ENCODE measurements at regions not wholly inside any gene's neighbourhood (a gene's known extent, or its start where the extent isn't known, plus 50 kb on each side); places are given as distances from the start of the nearest gene placed in this dataset.
"Not testable (repeated sequence)": the region's sequence is repeated elsewhere in the genome, so short reads cannot be mapped to it uniquely, and the experiment has no call there.

- H3K27ac ChIP-seq (ENCODE audit: low read length); H3K4me1 ChIP-seq (ENCODE audit: control insufficient read depth in 1 of 2, insufficient read depth in 2 of 2, low read length in 2 of 2); H3K9me3 ChIP-seq (ENCODE audit: control insufficient read depth in 1 of 2, low read length in 2 of 2); H3K36me3 ChIP-seq (ENCODE audit: control insufficient read depth in 1 of 2, insufficient read depth in 2 of 2, low read length in 2 of 2); H3K27me3 ChIP-seq (ENCODE audit: low read depth, low read length); H3K4me3 ChIP-seq (ENCODE audit: low read depth in 1 of 2, low read length in 2 of 2): not testable (repeated sequence)
These were observed 192.4 kb downstream of the TMEM121 start for GRCh38 chr14:105718787-105719186.

GRCh38 chr14:105720106-105720505 lies 193.7 kb downstream of the TMEM121 start:
- H3K27me3 ChIP-seq (ENCODE audit: low read depth, low read length); H3K4me3 ChIP-seq (ENCODE audit: low read depth in 1 of 2, low read length in 2 of 2); H3K36me3 ChIP-seq (ENCODE audit: control insufficient read depth in 1 of 2, insufficient read depth in 2 of 2, low read length in 2 of 2); H3K4me1 ChIP-seq (ENCODE audit: control insufficient read depth in 1 of 2, insufficient read depth in 2 of 2, low read length in 2 of 2); H3K27ac ChIP-seq (ENCODE audit: low read length); H3K9me3 ChIP-seq (ENCODE audit: control insufficient read depth in 1 of 2, low read length in 2 of 2): not testable (repeated sequence)

GRCh38 chr14:105720852-105721601 lies 194.6 kb downstream of the TMEM121 start:
- not testable (repeated sequence) for H3K36me3 ChIP-seq (ENCODE audit: control insufficient read depth in 1 of 2, insufficient read depth in 2 of 2, low read length in 2 of 2); H3K9me3 ChIP-seq (ENCODE audit: control insufficient read depth in 1 of 2, low read length in 2 of 2); H3K4me1 ChIP-seq (ENCODE audit: control insufficient read depth in 1 of 2, insufficient read depth in 2 of 2, low read length in 2 of 2); H3K27me3 ChIP-seq (ENCODE audit: low read depth, low read length); H3K4me3 ChIP-seq (ENCODE audit: low read depth in 1 of 2, low read length in 2 of 2); H3K27ac ChIP-seq (ENCODE audit: low read length)

GRCh38 chr14:105721602-105721970 lies 195.2 kb downstream of the TMEM121 start:
- H3K9me3 ChIP-seq (ENCODE audit: control insufficient read depth in 1 of 2, low read length in 2 of 2); H3K4me1 ChIP-seq (ENCODE audit: control insufficient read depth in 1 of 2, insufficient read depth in 2 of 2, low read length in 2 of 2); H3K27me3 ChIP-seq (ENCODE audit: low read depth, low read length); H3K36me3 ChIP-seq (ENCODE audit: control insufficient read depth in 1 of 2, insufficient read depth in 2 of 2, low read length in 2 of 2); H3K4me3 ChIP-seq (ENCODE audit: low read depth in 1 of 2, low read length in 2 of 2); H3K27ac ChIP-seq (ENCODE audit: low read length): not testable (repeated sequence)

- H3K27me3 ChIP-seq (ENCODE audit: low read depth, low read length); H3K9me3 ChIP-seq (ENCODE audit: control insufficient read depth in 1 of 2, low read length in 2 of 2); H3K27ac ChIP-seq (ENCODE audit: low read length); H3K4me1 ChIP-seq (ENCODE audit: control insufficient read depth in 1 of 2, insufficient read depth in 2 of 2, low read length in 2 of 2); H3K4me3 ChIP-seq (ENCODE audit: low read depth in 1 of 2, low read length in 2 of 2); H3K36me3 ChIP-seq (ENCODE audit: control insufficient read depth in 1 of 2, insufficient read depth in 2 of 2, low read length in 2 of 2): not testable (repeated sequence)
These were observed 195.8 kb downstream of the TMEM121 start for GRCh38 chr14:105721996-105722709.

- not testable (repeated sequence) for H3K4me1 ChIP-seq (ENCODE audit: control insufficient read depth in 1 of 2, insufficient read depth in 2 of 2, low read length in 2 of 2); H3K4me3 ChIP-seq (ENCODE audit: low read depth in 1 of 2, low read length in 2 of 2); H3K36me3 ChIP-seq (ENCODE audit: control insufficient read depth in 1 of 2, insufficient read depth in 2 of 2, low read length in 2 of 2); H3K9me3 ChIP-seq (ENCODE audit: control insufficient read depth in 1 of 2, low read length in 2 of 2); H3K27me3 ChIP-seq (ENCODE audit: low read depth, low read length); H3K27ac ChIP-seq (ENCODE audit: low read length)
These were observed 196.9 kb downstream of the TMEM121 start for GRCh38 chr14:105723271-105723670.

GRCh38 chr14:105723776-105724175 lies 197.4 kb downstream of the TMEM121 start:
- not testable (repeated sequence) for H3K4me3 ChIP-seq (ENCODE audit: low read depth in 1 of 2, low read length in 2 of 2); H3K27ac ChIP-seq (ENCODE audit: low read length); H3K36me3 ChIP-seq (ENCODE audit: control insufficient read depth in 1 of 2, insufficient read depth in 2 of 2, low read length in 2 of 2); H3K27me3 ChIP-seq (ENCODE audit: low read depth, low read length); H3K9me3 ChIP-seq (ENCODE audit: control insufficient read depth in 1 of 2, low read length in 2 of 2); H3K4me1 ChIP-seq (ENCODE audit: control insufficient read depth in 1 of 2, insufficient read depth in 2 of 2, low read length in 2 of 2)

GRCh38 chr14:105729825-105730368 lies 203.5 kb downstream of the TMEM121 start:
- not testable (repeated sequence) for H3K36me3 ChIP-seq (ENCODE audit: control insufficient read depth in 1 of 2, insufficient read depth in 2 of 2, low read length in 2 of 2); H3K9me3 ChIP-seq (ENCODE audit: control insufficient read depth in 1 of 2, low read length in 2 of 2); H3K27ac ChIP-seq (ENCODE audit: low read length); H3K4me1 ChIP-seq (ENCODE audit: control insufficient read depth in 1 of 2, insufficient read depth in 2 of 2, low read length in 2 of 2); H3K27me3 ChIP-seq (ENCODE audit: low read depth, low read length); H3K4me3 ChIP-seq (ENCODE audit: low read depth in 1 of 2, low read length in 2 of 2)

- not testable (repeated sequence) for H3K27me3 ChIP-seq (ENCODE audit: low read depth, low read length); H3K36me3 ChIP-seq (ENCODE audit: control insufficient read depth in 1 of 2, insufficient read depth in 2 of 2, low read length in 2 of 2); H3K27ac ChIP-seq (ENCODE audit: low read length); H3K9me3 ChIP-seq (ENCODE audit: control insufficient read depth in 1 of 2, low read length in 2 of 2); H3K4me3 ChIP-seq (ENCODE audit: low read depth in 1 of 2, low read length in 2 of 2); H3K4me1 ChIP-seq (ENCODE audit: control insufficient read depth in 1 of 2, insufficient read depth in 2 of 2, low read length in 2 of 2)
These were observed 204.3 kb downstream of the TMEM121 start for GRCh38 chr14:105730731-105731130.

GRCh38 chr14:105731221-105731985 lies 205.0 kb downstream of the TMEM121 start:
- H3K36me3 ChIP-seq (ENCODE audit: control insufficient read depth in 1 of 2, insufficient read depth in 2 of 2, low read length in 2 of 2); H3K4me3 ChIP-seq (ENCODE audit: low read depth in 1 of 2, low read length in 2 of 2); H3K9me3 ChIP-seq (ENCODE audit: control insufficient read depth in 1 of 2, low read length in 2 of 2); H3K27ac ChIP-seq (ENCODE audit: low read length); H3K4me1 ChIP-seq (ENCODE audit: control insufficient read depth in 1 of 2, insufficient read depth in 2 of 2, low read length in 2 of 2); H3K27me3 ChIP-seq (ENCODE audit: low read depth, low read length): not testable (repeated sequence)

Data from muscle layer of duodenum (tissue), 2 donors.